ENCODE measurements at regions not wholly inside any gene's neighbourhood (a gene's known extent, or its start where the extent isn't known, plus 50 kb on each side); places are given as distances from the start of the nearest gene placed in this dataset.

GRCh38 chr5:87948486-87948885 lies 320.2 kb downstream of the TMEM161B start:
- DNase-seq = no peak

DNA sequence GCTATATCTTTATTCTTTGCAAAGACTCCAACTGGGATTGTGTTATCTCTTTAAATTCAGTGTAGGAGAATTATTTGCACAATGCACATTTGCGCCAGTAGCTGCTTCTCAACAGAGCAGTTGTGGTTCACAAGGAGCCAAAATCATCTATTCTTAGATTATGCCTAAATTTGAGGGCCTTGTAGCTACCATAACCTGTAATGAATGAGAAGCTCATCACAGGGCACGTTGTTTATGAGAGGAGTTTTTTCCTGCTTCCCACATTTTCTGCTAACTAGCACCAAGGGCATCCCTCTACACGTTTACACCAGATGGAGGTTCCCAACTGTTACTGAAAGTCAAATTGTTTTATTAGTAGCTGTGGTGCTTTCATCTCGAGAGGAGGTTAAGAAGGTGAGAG lies 322.4 kb downstream of the TMEM161B start:
- DNase-seq = no peak

GRCh38 chr5:87945286-87945650 lies 323.4 kb downstream of the TMEM161B start:
- DNase-seq = no peak

DNA sequence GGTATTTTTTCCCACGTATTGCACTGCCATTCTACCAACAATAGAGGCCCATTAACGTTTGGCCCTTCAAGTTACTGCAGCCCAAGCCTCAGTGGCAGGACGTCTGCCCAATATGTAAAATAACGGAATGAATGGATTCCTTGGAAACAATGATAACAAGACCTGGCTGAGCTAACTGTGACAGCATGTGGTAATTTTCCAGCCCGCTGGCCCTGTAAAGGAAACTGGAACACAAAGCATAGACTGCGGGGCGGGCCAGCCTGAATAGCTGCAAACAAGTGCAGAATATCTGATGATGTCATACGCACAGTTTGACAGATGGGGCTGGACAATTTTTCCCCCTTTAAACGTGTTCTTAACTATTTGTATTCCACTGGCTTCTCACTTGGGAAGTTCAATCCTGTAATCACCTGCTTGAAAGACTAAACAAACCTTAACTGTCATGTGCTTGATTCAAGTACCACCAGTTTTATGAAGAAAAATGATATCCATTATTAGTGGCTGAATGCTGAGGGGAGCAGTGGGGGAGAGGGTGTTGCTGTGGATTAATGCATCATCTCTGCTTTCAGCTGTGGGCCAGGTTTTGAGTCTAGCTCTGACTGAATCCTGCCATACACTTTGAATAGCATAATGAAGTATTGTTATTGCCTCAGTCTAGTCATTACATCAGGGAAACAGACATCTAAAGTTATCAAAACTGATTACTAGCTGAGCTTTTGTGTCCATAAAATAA lies 323.9 kb downstream of the TMEM161B start:
- no peak for DNase-seq

GRCh38 chr5:87940775-87941174 lies 327.9 kb downstream of the TMEM161B start:
- DNase-seq = no peak

DNA sequence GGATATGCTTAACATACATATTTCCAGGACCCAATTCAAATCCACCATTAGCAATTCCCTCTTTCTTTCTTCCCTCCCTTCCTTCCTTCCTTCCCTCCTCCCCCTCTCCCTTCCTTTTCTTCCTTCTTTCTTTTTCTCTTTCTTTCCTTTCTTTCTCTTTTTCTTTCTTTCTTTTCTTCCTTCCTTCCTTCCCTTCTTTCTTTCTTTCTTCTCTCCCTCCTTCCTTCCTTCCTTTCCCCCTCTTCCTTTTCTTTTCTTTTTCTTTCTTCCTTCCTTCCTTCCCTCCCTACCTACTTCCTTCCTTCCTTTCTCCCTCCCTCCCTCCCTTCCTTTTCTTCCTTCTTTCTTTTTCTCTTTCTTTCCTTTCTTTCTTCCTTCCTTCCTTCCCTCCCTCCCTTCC lies 332.0 kb downstream of the TMEM161B start:
- no peak for DNase-seq

DNA sequence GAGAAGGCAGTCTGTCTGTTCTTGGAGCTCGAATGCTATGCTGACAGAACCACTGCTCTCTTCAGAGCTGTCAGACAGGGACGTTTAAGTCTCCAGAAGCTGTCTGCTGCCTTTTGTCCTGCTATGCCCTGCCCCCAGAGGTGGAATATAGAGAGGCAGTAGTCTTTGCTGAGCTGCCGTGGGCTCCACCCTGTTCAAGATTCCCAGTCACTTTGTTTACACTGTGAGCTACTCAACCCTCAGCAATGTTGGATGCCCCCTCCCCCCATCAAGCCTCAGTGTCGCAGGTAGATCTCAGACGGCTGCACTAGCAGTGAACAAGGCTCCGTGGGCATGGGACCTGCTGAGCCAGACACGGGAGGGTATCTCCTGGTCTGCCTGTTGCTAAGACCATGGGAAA lies 344.2 kb downstream of the TMEM161B start:
- DNase-seq = no peak

GRCh38 chr5:87916320-87916719 lies 352.3 kb downstream of the TMEM161B start:
- no peak for DNase-seq

DNA sequence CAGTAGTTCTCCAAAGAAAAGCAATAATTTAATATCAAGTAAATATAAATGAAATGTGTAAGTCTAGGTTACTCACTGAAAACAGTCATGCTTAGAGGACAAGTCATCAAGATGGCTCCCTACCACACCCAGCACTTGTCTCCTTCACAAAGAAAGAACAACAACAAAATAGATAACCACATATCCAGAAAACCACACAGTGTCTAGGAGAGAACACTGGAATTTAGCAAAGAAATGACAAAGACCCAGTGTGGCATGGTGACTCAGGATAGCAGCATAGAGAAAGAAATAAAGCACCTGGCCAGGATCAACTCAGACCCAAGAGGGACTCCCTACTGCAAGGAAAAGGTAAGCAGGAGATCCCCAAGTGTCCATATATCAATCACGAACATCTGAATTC lies 356.2 kb downstream of the TMEM161B start:
- no peak for DNase-seq

GRCh38 chr5:87909382-87909781 lies 359.3 kb downstream of the TMEM161B start:
- DNase-seq = no peak

GRCh38 chr5:87906962-87907361 lies 361.7 kb downstream of the TMEM161B start:
- no peak for DNase-seq

- DNase-seq = no peak
Observed at GRCh38 chr5:87900419-87900818, 368.2 kb downstream of the TMEM161B start.

DNA sequence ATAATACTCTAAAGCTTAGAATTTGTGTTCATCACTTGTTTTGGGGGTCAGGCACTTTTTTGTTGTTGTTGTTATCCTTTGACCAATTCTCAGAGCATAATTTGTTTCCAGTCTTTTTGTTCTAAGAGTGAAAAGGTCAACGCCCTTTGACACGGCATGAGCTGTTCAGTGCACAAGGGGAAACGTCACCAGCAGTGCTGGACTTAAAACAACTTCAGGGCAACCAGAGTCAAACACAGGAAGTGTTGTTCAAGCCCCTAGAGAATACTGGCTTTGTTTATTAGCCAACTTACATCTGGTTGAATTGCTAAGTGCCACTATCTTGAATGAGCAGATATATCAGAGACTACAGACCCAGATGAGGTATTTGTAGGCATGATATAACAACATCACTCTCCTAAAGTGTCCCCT lies 368.9 kb downstream of the TMEM161B start:
- no peak for DNase-seq

DNA sequence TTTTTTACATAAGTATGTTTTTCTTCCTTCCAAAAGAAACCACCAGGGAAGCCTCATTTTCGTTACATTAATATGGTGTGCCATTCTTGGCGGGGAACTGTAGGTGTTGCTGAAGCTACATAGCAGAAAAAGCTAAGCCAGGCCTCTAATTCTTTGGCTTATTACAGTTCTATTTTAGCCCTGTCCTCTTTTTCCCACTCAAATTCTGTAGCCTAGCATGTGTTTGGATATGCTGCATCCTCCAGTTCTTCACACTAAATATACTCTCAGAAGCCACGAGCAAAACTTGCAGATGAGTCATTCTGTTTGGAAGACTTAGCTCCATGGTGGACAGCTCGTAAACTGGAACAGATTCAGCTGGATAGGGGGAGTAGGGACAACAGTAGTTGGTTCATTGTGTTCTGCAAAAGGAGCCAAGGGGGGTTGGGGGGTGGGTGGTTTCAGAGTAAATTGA lies 369.4 kb downstream of the TMEM161B start:
- no peak for DNase-seq

DNA sequence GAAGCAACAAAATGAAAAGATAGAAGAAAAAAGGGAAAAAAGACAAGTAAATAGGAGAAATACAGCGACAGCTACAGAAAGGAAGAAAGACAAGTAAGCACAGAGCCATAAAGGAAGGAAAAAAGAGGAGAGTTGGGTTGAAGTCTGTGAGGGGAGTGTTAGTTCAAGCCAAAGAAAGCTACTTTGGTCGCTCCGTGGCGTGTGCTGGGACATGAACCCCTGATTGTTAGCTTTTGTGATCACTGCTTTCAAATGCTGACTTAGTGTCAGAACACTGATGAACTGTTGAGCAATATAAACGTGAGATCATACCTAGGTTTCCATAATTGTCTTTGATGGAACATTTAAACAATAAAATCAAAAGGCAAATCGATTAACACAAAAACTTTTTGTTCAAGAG lies 370.1 kb downstream of the TMEM161B start:
- DNase-seq = no peak

GRCh38 chr5:87888139-87888538 lies 380.5 kb downstream of the TMEM161B start:
- no peak for DNase-seq

- DNase-seq = no peak
Observed at GRCh38 chr5:87887247-87887646, 381.4 kb downstream of the TMEM161B start.

DNA sequence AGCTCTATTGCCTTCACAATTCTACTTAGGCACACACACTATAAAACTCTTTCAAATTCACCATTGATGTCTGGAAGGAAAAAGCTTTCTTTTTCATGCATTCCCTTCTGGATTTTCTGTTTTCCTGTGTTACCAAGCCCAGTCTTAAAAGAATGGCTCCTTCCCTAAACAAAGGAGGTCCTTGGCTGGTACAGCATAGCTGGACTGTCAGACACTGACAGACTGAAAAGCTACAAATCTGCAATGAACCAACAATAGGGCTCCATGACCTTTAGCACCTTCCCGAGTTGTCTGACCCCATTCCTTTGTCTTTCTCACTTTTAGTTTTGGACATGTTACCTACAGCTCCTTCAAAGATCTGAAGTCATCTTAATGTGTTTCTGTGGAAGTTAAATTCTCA lies 382.5 kb downstream of the TMEM161B start:
- DNase-seq = no peak

DNA sequence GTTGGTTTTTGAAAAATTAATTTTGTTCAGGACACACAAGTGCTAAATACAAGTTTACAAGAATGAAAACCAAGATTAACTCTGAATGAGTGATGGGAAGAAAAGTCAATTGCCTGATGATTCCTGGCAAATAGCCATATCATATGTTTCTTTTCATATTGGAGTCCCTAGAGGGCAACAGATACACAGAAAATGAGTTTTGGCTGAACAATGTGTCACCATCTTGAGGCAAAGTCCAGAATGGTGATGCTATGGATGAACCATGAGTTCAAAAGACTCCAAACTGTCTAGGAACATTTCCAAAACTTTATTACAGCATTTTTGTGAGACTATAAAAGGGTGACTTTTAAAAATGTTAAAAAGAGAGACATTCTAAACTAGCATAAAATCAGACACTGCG lies 382.9 kb downstream of the TMEM161B start:
- DNase-seq = no peak

DNA sequence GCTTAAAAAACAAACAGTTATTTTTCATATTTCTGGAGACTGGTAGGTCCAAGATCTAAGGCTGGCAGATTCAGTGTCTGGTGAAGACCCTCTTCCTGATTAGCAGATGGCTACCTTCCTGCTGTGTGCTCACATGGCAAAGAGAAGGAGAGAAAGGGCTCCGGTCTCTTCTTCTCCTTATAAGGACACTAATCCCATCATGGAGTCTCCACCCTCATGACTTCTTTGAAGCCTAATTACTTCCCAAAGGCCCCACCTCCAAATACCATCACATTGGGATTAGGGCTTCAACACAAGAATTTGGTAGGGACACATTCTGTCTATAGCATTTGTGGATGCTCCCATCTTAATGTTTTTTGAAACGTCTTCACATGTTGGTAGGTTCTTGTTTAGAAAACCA lies 391.1 kb downstream of the TMEM161B start:
- DNase-seq = no peak

GRCh38 chr5:87877023-87877422 lies 391.6 kb downstream of the TMEM161B start:
- DNase-seq = no peak

GRCh38 chr5:87876616-87877015 lies 392.0 kb downstream of the TMEM161B start:
- DNase-seq = no peak

DNA sequence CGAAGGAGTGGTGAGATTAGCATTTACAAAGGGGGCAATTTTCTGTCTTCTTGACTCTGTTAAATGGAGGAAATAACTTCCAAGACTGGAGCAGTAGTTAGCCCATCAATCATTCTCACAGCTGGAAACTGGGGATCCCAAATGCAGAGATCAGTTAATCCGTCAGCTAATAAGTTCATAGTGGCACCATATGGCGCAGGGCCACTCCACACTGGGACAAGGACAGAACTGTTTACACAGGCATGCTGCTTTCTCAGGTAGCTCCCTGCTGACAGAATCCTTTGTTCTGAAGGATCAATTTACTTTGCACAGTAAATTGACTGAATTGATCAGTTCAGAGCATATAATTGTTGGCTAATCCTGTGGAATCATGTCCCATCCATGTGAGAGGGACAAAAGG lies 395.7 kb downstream of the TMEM161B start:
- DNase-seq = no peak

DNA sequence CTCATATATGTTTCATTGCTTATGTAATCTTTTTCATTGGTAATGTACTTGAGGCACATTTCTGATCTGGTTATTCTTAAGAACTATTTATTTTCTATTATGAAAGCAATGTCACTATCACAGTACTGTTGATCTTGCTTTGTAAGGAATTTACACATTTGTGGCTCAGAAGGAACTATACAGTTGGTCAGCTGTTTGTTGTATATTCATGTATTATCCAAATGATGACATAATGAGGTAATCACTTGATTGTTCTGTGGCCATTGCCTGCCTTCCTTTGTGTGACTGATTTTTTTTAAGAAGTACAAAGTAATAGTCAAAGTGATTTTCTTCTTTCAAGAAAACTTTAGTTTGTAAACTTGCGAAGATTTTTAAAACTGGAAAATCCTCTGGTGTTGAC lies 399.9 kb downstream of the TMEM161B start:
- DNase-seq = no peak

GRCh38 chr5:87867281-87867680 lies 401.4 kb downstream of the TMEM161B start:
- DNase-seq = no peak

All from SIG-M5 (cell line).